Suprapubic skin (tissue), 3 donors: ENCODE measurements at regions not wholly inside any gene's neighbourhood (a gene's known extent, or its start where the extent isn't known, plus 50 kb on each side); places are given as distances from the start of the nearest gene placed in this dataset.

ENCODE experiments used
- POLR2AphosphoS5 ChIP-seq, 3 donors: sonication (generic); formaldehyde crosslinking; IDR thresholded peaks; one replicate each; pipeline ENCODE4 v1.6.1; 2017; ENCODE audit warnings: antibody characterized with exemption in 3 of 3
- TF ChIP-seq, protein P1 (sequence below), 2 donors: fragments of 200-600 bp in 1 of 2; fragments of 450-650 bp in 1 of 2; sonication (generic) in 1 of 2; IDR thresholded peaks; one replicate each; pipeline ENCODE4 v1.5.1; 2016 to 2019; ENCODE audit warnings: antibody characterized with exemption in 2 of 2, mild to moderate bottlenecking in 1 of 2, moderate library complexity in 1 of 2

DNA sequence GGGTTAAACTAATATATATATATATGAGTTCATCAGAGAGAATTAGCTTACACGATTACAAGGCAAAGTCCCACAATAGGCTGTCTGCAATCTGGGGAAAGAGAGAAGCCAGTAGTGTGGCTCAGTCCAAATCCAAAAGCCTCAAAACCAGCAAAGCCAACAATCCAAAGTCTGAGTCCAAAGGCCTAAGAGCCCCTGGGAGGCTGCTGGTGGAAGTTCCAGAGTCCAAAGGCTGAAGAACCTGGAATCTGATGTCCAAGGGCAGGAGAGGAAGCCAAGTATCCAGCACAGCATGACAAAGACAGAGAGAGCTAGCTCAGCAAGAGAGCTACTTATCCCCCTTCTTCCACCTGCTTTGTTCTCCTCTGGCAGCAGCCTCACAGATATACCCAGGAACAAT lies 274.7 kb upstream of the ID4 start:
- TF ChIP-seq, protein P1, sequence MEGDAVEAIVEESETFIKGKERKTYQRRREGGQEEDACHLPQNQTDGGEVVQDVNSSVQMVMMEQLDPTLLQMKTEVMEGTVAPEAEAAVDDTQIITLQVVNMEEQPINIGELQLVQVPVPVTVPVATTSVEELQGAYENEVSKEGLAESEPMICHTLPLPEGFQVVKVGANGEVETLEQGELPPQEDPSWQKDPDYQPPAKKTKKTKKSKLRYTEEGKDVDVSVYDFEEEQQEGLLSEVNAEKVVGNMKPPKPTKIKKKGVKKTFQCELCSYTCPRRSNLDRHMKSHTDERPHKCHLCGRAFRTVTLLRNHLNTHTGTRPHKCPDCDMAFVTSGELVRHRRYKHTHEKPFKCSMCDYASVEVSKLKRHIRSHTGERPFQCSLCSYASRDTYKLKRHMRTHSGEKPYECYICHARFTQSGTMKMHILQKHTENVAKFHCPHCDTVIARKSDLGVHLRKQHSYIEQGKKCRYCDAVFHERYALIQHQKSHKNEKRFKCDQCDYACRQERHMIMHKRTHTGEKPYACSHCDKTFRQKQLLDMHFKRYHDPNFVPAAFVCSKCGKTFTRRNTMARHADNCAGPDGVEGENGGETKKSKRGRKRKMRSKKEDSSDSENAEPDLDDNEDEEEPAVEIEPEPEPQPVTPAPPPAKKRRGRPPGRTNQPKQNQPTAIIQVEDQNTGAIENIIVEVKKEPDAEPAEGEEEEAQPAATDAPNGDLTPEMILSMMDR (IDR thresholded peaks at IDR 0.05), result no peak
- no peak for TF ChIP-seq POLR2AphosphoS5 (IDR thresholded peaks at IDR 0.05)
